ENCODE measurements at regions not wholly inside any gene's neighbourhood (a gene's known extent, or its start where the extent isn't known, plus 50 kb on each side); places are given as distances from the start of the nearest gene placed in this dataset.

DNA sequence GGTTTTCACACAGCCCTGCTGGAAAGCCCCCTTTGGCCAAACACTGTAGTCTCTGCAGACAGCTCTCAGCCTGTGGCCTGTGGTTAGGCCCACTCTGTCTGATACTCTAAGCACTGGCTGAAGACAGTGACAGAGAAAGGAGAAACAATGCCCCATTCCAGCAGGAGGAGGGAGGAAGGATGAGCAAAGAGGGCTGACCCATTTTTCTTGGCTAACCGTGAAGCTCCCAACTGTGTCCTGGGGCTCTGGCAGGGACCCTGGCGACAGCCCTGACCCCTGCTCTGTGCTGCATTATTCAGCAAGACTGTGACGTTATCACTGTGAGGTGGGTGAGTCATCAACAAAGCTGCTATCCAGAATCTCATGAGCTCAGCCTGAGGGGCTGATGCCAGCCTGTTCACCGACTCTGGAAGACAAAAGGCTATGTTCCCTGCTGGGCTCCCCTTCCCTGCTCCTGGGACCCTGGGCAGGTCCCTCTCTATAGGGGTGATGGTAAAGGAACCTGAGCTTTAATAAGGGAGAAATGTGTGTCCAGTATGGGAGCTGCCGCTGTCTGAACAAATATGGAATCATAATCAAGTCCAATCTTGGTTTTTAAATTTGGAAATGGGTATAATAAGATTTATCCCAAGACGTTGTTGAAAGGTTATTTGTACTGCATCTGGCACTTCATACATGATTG, 107.0 kb downstream of the RHOU start (continued):
- TF ChIP-seq ZHX2 (IDR thresholded peaks at IDR 0.05; ENCODE audit: low read depth) (no peak), ZHX2 (CRISPR knock-in tag; IDR thresholded peaks at IDR 0.05; ENCODE audit: borderline replicate concordance) (no peak), ZNF142 (CRISPR knock-in tag; IDR thresholded peaks at IDR 0.05) (no peak), PRDM15 (CRISPR knock-in tag; IDR thresholded peaks at IDR 0.05) (no peak), ATF2 (CRISPR knock-in tag; IDR thresholded peaks at IDR 0.05) (no peak), ZNF367 (CRISPR knock-in tag; IDR thresholded peaks at IDR 0.05; ENCODE audit: borderline replicate concordance) (no peak), ZSCAN22 (CRISPR knock-in tag; IDR thresholded peaks at IDR 0.05) (no peak), REXO4 (CRISPR knock-in tag; IDR thresholded peaks at IDR 0.05; ENCODE audit: borderline replicate concordance) (no peak), ZNF136 (CRISPR knock-in tag; IDR thresholded peaks at IDR 0.05; ENCODE audit: low read depth) (no peak), IRF2 (CRISPR knock-in tag; IDR thresholded peaks at IDR 0.05) (no peak), HMGA1 (CRISPR knock-in tag; conservative IDR thresholded peaks at IDR 0.05) (no peak)

Measured in HepG2 (cell line).